ENCODE measurements at regions not wholly inside any gene's neighbourhood (a gene's known extent, or its start where the extent isn't known, plus 50 kb on each side); places are given as distances from the start of the nearest gene placed in this dataset.

DNA sequence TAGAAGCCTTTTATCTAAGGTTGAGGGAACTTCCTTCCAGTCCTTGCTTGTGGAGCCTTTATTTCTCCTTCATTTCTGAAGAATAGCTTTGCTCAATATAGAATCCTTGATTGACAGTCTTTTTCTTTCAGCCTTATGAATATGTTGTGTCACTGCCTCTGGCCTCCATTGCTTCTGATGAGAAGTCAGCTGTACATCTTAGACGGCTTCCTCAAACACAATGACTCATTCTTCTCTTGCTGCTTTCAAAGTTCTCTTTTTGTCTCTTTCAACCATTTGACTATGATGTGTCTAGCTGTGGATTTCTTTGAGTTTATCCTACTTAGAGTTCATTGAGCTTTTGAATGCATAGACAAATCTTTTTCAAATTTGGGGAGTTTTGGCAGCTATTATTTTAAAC is 893.2 kb downstream of the BRD1 start:
- TF ChIP-seq, protein P1, sequence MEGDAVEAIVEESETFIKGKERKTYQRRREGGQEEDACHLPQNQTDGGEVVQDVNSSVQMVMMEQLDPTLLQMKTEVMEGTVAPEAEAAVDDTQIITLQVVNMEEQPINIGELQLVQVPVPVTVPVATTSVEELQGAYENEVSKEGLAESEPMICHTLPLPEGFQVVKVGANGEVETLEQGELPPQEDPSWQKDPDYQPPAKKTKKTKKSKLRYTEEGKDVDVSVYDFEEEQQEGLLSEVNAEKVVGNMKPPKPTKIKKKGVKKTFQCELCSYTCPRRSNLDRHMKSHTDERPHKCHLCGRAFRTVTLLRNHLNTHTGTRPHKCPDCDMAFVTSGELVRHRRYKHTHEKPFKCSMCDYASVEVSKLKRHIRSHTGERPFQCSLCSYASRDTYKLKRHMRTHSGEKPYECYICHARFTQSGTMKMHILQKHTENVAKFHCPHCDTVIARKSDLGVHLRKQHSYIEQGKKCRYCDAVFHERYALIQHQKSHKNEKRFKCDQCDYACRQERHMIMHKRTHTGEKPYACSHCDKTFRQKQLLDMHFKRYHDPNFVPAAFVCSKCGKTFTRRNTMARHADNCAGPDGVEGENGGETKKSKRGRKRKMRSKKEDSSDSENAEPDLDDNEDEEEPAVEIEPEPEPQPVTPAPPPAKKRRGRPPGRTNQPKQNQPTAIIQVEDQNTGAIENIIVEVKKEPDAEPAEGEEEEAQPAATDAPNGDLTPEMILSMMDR (IDR thresholded peaks at IDR 0.05; ENCODE audit: insufficient read depth, low read length, poor library complexity, severe bottlenecking), result no peak
- TF ChIP-seq EZH2phosphoT487 (conservative IDR thresholded peaks at IDR 0.05; ENCODE audit: low read length), result no peak
